ENCODE measurements at regions not wholly inside any gene's neighbourhood (a gene's known extent, or its start where the extent isn't known, plus 50 kb on each side); places are given as distances from the start of the nearest gene placed in this dataset.

- TF ChIP-seq, protein P1, sequence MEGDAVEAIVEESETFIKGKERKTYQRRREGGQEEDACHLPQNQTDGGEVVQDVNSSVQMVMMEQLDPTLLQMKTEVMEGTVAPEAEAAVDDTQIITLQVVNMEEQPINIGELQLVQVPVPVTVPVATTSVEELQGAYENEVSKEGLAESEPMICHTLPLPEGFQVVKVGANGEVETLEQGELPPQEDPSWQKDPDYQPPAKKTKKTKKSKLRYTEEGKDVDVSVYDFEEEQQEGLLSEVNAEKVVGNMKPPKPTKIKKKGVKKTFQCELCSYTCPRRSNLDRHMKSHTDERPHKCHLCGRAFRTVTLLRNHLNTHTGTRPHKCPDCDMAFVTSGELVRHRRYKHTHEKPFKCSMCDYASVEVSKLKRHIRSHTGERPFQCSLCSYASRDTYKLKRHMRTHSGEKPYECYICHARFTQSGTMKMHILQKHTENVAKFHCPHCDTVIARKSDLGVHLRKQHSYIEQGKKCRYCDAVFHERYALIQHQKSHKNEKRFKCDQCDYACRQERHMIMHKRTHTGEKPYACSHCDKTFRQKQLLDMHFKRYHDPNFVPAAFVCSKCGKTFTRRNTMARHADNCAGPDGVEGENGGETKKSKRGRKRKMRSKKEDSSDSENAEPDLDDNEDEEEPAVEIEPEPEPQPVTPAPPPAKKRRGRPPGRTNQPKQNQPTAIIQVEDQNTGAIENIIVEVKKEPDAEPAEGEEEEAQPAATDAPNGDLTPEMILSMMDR (IDR thresholded peaks at IDR 0.05) = no peak
- no peak for TF ChIP-seq ZFX (IDR thresholded peaks at IDR 0.05; ENCODE audit: borderline replicate concordance)
Measured at GRCh38 chr20:58010186-58010585, 218.3 kb downstream of the ANKRD60 start.

Measured in 22Rv1 (cell line).